Ramos (cell line): ENCODE measurements at regions not wholly inside any gene's neighbourhood (a gene's known extent, or its start where the extent isn't known, plus 50 kb on each side); places are given as distances from the start of the nearest gene placed in this dataset.
"Not testable (repeated sequence)": the region's sequence is repeated elsewhere in the genome, so short reads cannot be mapped to it uniquely, and the experiment has no call there.

Source experiments
- in situ Hi-C: fragments of 300-500 bp; cut with MboI; formaldehyde crosslinking; loops from one replicate; pipeline ENCODE4 v1.14.3; 2022; ENCODE audit warnings: low sequenced_read_pairs; ENCODE audit not compliant: unreplicated experiment

- in situ Hi-C loops, result not testable (repeated sequence)
Observed at GRCh38 chr14:87360246-87360645, 632.7 kb downstream of the GALC start.

GRCh38 chr14:87351007-87351406 lies 642.0 kb downstream of the GALC start:
- in situ Hi-C loops, result no loop called here

- in situ Hi-C loops, result no loop called here
Observed at GRCh38 chr14:87349921-87350320, 643.1 kb downstream of the GALC start.

GRCh38 chr14:87343652-87344051 lies 649.3 kb downstream of the GALC start:
- in situ Hi-C loops, result no loop called here

- in situ Hi-C loops, result no loop called here
Observed at GRCh38 chr14:87334997-87335685, 657.8 kb downstream of the GALC start.

- in situ Hi-C loops, result no loop called here
Observed at GRCh38 chr14:87331991-87332390, 661.0 kb downstream of the GALC start.

GRCh38 chr14:87325741-87326140 lies 667.2 kb downstream of the GALC start:
- in situ Hi-C loops, result no loop called here

- in situ Hi-C loops, result no loop called here
Observed at GRCh38 chr14:87323191-87323590, 669.8 kb downstream of the GALC start.

GRCh38 chr14:87321548-87321947 lies 671.4 kb downstream of the GALC start:
- in situ Hi-C loops, result no loop called here

- in situ Hi-C loops, result no loop called here
Observed at GRCh38 chr14:87312894-87313205, 680.1 kb downstream of the GALC start.

GRCh38 chr14:87312169-87312893 lies 680.7 kb downstream of the GALC start:
- in situ Hi-C loops, result no loop called here

- in situ Hi-C loops, result no loop called here
Observed at GRCh38 chr14:87309557-87309956, 683.4 kb downstream of the GALC start.

- in situ Hi-C loops, result no loop called here
Observed at GRCh38 chr14:87306409-87307168, 686.4 kb downstream of the GALC start.

- in situ Hi-C loops, result no loop called here
Observed at GRCh38 chr14:87305345-87305744, 687.6 kb downstream of the GALC start.

GRCh38 chr14:87304404-87304803 lies 688.6 kb downstream of the GALC start:
- in situ Hi-C loops, result no loop called here

GRCh38 chr14:87286826-87287225 lies 706.2 kb downstream of the GALC start:
- in situ Hi-C loops, result no loop called here

- in situ Hi-C loops, result no loop called here
Observed at GRCh38 chr14:87286191-87286590, 706.8 kb downstream of the GALC start.

- in situ Hi-C loops, result no loop called here
Observed at GRCh38 chr14:87285506-87285905, 707.5 kb downstream of the GALC start.

GRCh38 chr14:87283547-87283946 lies 709.4 kb downstream of the GALC start:
- in situ Hi-C loops, result no loop called here

- in situ Hi-C loops, result no loop called here
Observed at GRCh38 chr14:87282266-87282665, 710.7 kb downstream of the GALC start.

- in situ Hi-C loops, result no loop called here
Observed at GRCh38 chr14:87278415-87278814, 714.6 kb downstream of the GALC start.
